IMR-90 (cell line): ENCODE measurements at regions not wholly inside any gene's neighbourhood (a gene's known extent, or its start where the extent isn't known, plus 50 kb on each side); places are given as distances from the start of the nearest gene placed in this dataset.

ENCODE experiments used
- ATAC-seq: fragments of 200-7000 bp; cut with Tn5 transposase; 2 replicates; pipeline ENCODE4 v1.9.1; 2020; ENCODE audit warnings: low read depth, mild to moderate bottlenecking, moderate library complexity
- BruUV-seq: library from RNA; stranded (reverse); fragments of 400-500 nt; replicated peaks from 2 replicates; lab custom pipeline; 2021; lab: Mats Ljungman, UMichigan
- CTCF ChIA-PET: fragments of 300-600 bp; formaldehyde crosslinking; extraction: SDS; loops from one replicate; lab custom pipeline; 2021; ENCODE audit warnings: antibody characterized with exemption; lab: Yijun Ruan, JAX
- POLR2A ChIA-PET: fragments of 300-600 bp; sonication (Branson Sonifier 250); formaldehyde crosslinking; loops from one replicate; lab custom pipeline; 2022; ENCODE audit warnings: antibody characterized with exemption; ENCODE audit not compliant: unreplicated experiment; lab: Charles Lee
- DNase-seq: peaks from one replicate; pipeline ENCODE4 v3.0.0; 2013
- H2AFZ ChIP-seq: replicated peaks from 2 replicates; pipeline ENCODE3; 2013; ENCODE audit warnings: low read length, mild to moderate bottlenecking; ENCODE audit not compliant: poor library complexity
- H2AK5ac ChIP-seq: 2 replicates; pipeline ENCODE4 v1.6.1; 2013; ENCODE audit warnings: low read depth, low read length, inconsistent platforms
- H2AK9ac ChIP-seq: replicated peaks from 2 replicates; pipeline ENCODE3; 2013; ENCODE audit warnings: mild to moderate bottlenecking, low read depth, low read length, moderate library complexity; ENCODE audit not compliant: poor library complexity
- H2BK120ac ChIP-seq: 2 replicates; pipeline ENCODE4 v1.6.1; 2013; ENCODE audit warnings: low read depth, low read length, inconsistent platforms
- H2BK15ac ChIP-seq: 3 replicates; pipeline ENCODE4 v1.6.1; 2013; ENCODE audit warnings: low read depth, low read length, inconsistent platforms
- H2BK20ac ChIP-seq: 2 replicates; pipeline ENCODE4 v1.6.1; 2013; ENCODE audit warnings: low read depth, mild to moderate bottlenecking, inconsistent platforms, low read length, moderate library complexity
- H2BK5ac ChIP-seq: 2 replicates; pipeline ENCODE4 v1.6.1; 2013; ENCODE audit warnings: mild to moderate bottlenecking, low read depth, low read length, inconsistent platforms; ENCODE audit not compliant: poor library complexity, severe bottlenecking
- H3K14ac ChIP-seq: replicated peaks from 2 replicates; pipeline ENCODE4 v1.6.1; 2013; ENCODE audit warnings: low read depth, low read length, inconsistent platforms
- H3K18ac ChIP-seq: 2 replicates; pipeline ENCODE4 v1.6.1; 2013; ENCODE audit warnings: low read depth, low read length, control low read depth
- H3K23ac ChIP-seq: 2 replicates; pipeline ENCODE4 v1.6.1; 2013; ENCODE audit warnings: low read depth, low read length, inconsistent platforms
- H3K27ac ChIP-seq: 2 replicates; pipeline ENCODE4 v1.5.1; 2013; ENCODE audit warnings: mild to moderate bottlenecking, control low read depth, low read length; ENCODE audit not compliant: insufficient read depth
- H3K27me3 ChIP-seq: 2 replicates; pipeline ENCODE4 v1.6.1; 2013; ENCODE audit warnings: low read length; ENCODE audit not compliant: control insufficient read depth, insufficient read depth
- H3K36me3 ChIP-seq: 2 replicates; pipeline ENCODE4 v1.6.1; 2013; ENCODE audit warnings: low read length, mixed read lengths; ENCODE audit not compliant: control insufficient read depth, insufficient read depth
- H3K4ac ChIP-seq: 2 replicates; pipeline ENCODE4 v1.6.1; 2013; ENCODE audit warnings: low read depth, low read length, inconsistent platforms
- H3K4me1 ChIP-seq: 2 replicates; pipeline ENCODE4 v1.6.1; 2013; ENCODE audit warnings: low read length, mixed read lengths; ENCODE audit not compliant: control insufficient read depth, insufficient read depth
- H3K4me2 ChIP-seq: 2 replicates; pipeline ENCODE4 v1.6.1; 2013; ENCODE audit warnings: low read depth, mild to moderate bottlenecking, control low read depth, low read length, moderate library complexity
- H3K4me3 ChIP-seq: 2 replicates; pipeline ENCODE4 v1.5.1; 2013; ENCODE audit warnings: low read depth, mild to moderate bottlenecking, control low read depth, low read length, moderate library complexity; ENCODE audit not compliant: insufficient read depth
- H3K56ac ChIP-seq: 2 replicates; pipeline ENCODE4 v1.6.1; 2013; ENCODE audit warnings: low read length, inconsistent platforms; ENCODE audit not compliant: insufficient read depth; ENCODE audit errors: extremely low read depth
- H3K79me1 ChIP-seq, 2 experiments: 2 replicates each; pipeline ENCODE4 v1.6.1; 2013; ENCODE audit warnings: low read length in 2 of 2, inconsistent platforms in 1 of 2, low read depth in 1 of 2
- H3K9ac ChIP-seq: 2 replicates; pipeline ENCODE4 v1.6.1; 2013; ENCODE audit warnings: low read depth, low read length, control low read depth
- H3K9me1 ChIP-seq: 2 replicates; pipeline ENCODE4 v1.6.1; 2013; ENCODE audit warnings: low read length, inconsistent platforms; ENCODE audit not compliant: insufficient read depth
- H3K9me3 ChIP-seq: 2 replicates; pipeline ENCODE4 v1.6.1; 2013; ENCODE audit warnings: low read length; ENCODE audit not compliant: control insufficient read depth, insufficient read depth
- H4K20me1 ChIP-seq: 2 replicates; pipeline ENCODE4 v1.6.1; 2013; ENCODE audit warnings: low read length, inconsistent platforms; ENCODE audit not compliant: insufficient read depth
- H4K5ac ChIP-seq: 2 replicates; pipeline ENCODE4 v1.6.1; 2013; ENCODE audit warnings: mild to moderate bottlenecking, low read depth, low read length, control low read depth
- H4K8ac ChIP-seq, 2 experiments: 2 replicates each; pipeline ENCODE4 v1.6.1; 2013; ENCODE audit warnings: low read depth in 2 of 2, low read length in 2 of 2, control low read depth in 1 of 2, inconsistent platforms in 1 of 2
- H4K91ac ChIP-seq: 2 replicates; pipeline ENCODE4 v1.6.1; 2013; ENCODE audit warnings: low read depth, low read length, inconsistent platforms; ENCODE audit not compliant: insufficient read depth
- CHD1 ChIP-seq: IDR thresholded peaks from 2 replicates; pipeline ENCODE4 v1.6.1; 2012; ENCODE audit warnings: low read depth, low read length, improper control_type of control experiment
- FOS ChIP-seq: fragments of 150-350 bp; IDR thresholded peaks from 2 replicates; pipeline ENCODE4 v1.6.1; 2016; ENCODE audit warnings: low read depth, low read length
- MAZ ChIP-seq: IDR thresholded peaks from 2 replicates; pipeline ENCODE4 v1.6.1; 2012; ENCODE audit warnings: low read depth, mild to moderate bottlenecking, low read length, improper control_type of control experiment, moderate library complexity, borderline replicate concordance
- MXI1 ChIP-seq: IDR thresholded peaks from 2 replicates; pipeline ENCODE4 v1.6.1; 2012; ENCODE audit warnings: low read depth, mild to moderate bottlenecking, low read length, moderate library complexity, borderline replicate concordance
- NFE2L2 ChIP-seq: fragments of 150-350 bp; IDR thresholded peaks from 2 replicates; pipeline ENCODE4 v1.6.1; 2016; ENCODE audit warnings: low read depth, mild to moderate bottlenecking, low read length
- POLR2A ChIP-seq: IDR thresholded peaks from 2 replicates; pipeline ENCODE4 v1.6.1; 2012; ENCODE audit warnings: mild to moderate bottlenecking, low read depth, low read length
- RAD21 ChIP-seq: IDR thresholded peaks from 2 replicates; pipeline ENCODE4 v1.6.1; 2012; ENCODE audit warnings: low read length, improper control_type of control experiment
- RCOR1 ChIP-seq: IDR thresholded peaks from 2 replicates; pipeline ENCODE4 v1.6.1; 2012; ENCODE audit warnings: mild to moderate bottlenecking, low read length, improper control_type of control experiment; ENCODE audit not compliant: insufficient replicate concordance
- RFX5 ChIP-seq: IDR thresholded peaks from 2 replicates; pipeline ENCODE4 v1.8.0; 2012; ENCODE audit warnings: low read depth, mild to moderate bottlenecking, low read length, moderate library complexity
- SMC3 ChIP-seq: fragments of 150-350 bp; IDR thresholded peaks from 2 replicates; pipeline ENCODE4 v1.6.1; 2016; ENCODE audit warnings: low read depth, mild to moderate bottlenecking, antibody characterized with exemption, low read length, moderate library complexity
- WGBS, 2 experiments: methylation state at CpG; one replicate each; pipeline versions ENCODE4 v1.1.5 to v1.1.7; 2013; ENCODE audit warnings: missing lambda C conversion rate in 2 of 2; ENCODE audit not compliant: insufficient read length in 1 of 2; ENCODE audit errors: extremely low coverage in 2 of 2; 5-methylcytosine and 5-hydroxymethylcytosine counted together
- dilution Hi-C: fragments of 300-500 bp; cut with HindIII; formaldehyde crosslinking; loops from one replicate; pipeline ENCODE4 v1.14.3; 2018; ENCODE audit warnings: low sequenced_read_pairs; ENCODE audit not compliant: unreplicated experiment
- in situ Hi-C: fragments of 300-500 bp; cut with MboI; formaldehyde crosslinking; loops from 3 replicates; pipeline ENCODE4 v1.14.3; 2019; ENCODE audit warnings: low sequenced_read_pairs, inconsistent platforms, mixed read lengths
- intact Hi-C: fragments of 100-400 bp; cut with micrococcal nuclease; formaldehyde crosslinking; loops from 2 replicates; pipeline ENCODE4 v1.10.0; 2022
- TF ChIP-seq, protein P1 (sequence below): fragments of 150-350 bp; IDR thresholded peaks from 2 replicates; pipeline ENCODE4 v1.6.1; 2016; ENCODE audit warnings: low read depth, mild to moderate bottlenecking, low read length, moderate library complexity, borderline replicate concordance

DNA sequence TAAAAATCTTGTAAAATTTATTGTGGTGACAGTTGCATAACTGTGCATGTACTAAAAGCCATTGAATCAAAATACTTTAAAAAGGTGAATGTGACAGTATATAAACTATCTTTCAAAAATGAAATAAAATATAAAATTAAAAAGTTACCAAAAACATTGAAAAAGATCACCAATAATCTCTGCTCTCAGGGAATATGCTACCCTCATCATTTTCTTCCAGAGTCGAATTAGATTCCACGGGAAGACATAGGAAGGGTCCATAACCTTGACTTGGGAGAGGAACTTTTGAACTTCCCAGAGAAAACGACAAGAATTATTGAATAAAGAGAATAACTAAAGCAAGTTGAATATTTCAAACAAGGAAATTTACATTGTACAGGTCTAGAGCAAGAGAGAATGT lies 649.5 kb downstream of the NUP35 start:
- Histone ChIP-seq H3K23ac (no peak overlapping the region), H3K4me3 (no peak overlapping the region), H3K27me3 (no peaks in the 10 kb centered on the region), H2BK20ac (no peak overlapping the region), H4K20me1 (no peaks in the 10 kb centered on the region), H4K8ac (no peak overlapping the region), H3K14ac (no peak overlapping the region), H3K4me2 (no peak overlapping the region), H3K9me3 (peaks cover 2% of the 10 kb centered on the region; the same call in 1 of the 2 replicates), H3K4ac (no peak overlapping the region), H3K56ac (no peak overlapping the region), H3K27ac (no peak overlapping the region), H2BK15ac (no peak overlapping the region), H3K36me3 (no peaks in the 10 kb centered on the region), H4K91ac (no peak overlapping the region), H3K18ac (no peak overlapping the region), H2BK5ac (no peak overlapping the region), H3K79me1 (no peaks in the 10 kb centered on the region), H4K5ac (no peak overlapping the region), H2AK5ac (no peak overlapping the region), H2AFZ (no peak overlapping the region), H2BK120ac (no peak overlapping the region), H3K9ac (no peak overlapping the region), H3K9me1 (no peaks in the 10 kb centered on the region), H3K4me1 (no peaks in the 10 kb centered on the region), H2AK9ac (no peak overlapping the region)
- TF ChIP-seq RCOR1 (no peak), RAD21 (no peak), MAZ (no peak), SMC3 (no peak), CHD1 (no peak), MXI1 (no peak), NFE2L2 (no peak), POLR2A (no peak), RFX5 (no peak), FOS (no peak)
- TF ChIP-seq, protein P1, sequence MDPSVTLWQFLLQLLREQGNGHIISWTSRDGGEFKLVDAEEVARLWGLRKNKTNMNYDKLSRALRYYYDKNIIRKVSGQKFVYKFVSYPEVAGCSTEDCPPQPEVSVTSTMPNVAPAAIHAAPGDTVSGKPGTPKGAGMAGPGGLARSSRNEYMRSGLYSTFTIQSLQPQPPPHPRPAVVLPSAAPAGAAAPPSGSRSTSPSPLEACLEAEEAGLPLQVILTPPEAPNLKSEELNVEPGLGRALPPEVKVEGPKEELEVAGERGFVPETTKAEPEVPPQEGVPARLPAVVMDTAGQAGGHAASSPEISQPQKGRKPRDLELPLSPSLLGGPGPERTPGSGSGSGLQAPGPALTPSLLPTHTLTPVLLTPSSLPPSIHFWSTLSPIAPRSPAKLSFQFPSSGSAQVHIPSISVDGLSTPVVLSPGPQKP: no peak
- in situ Hi-C loops: no loop called here
- BruUV-seq: no TSS peak
- ATAC-seq (no peak), DNase-seq (no peak)
- ChIA-PET POLR2A (no interaction called here), CTCF (no interaction called here)
- intact Hi-C loops: no loop called here
- dilution Hi-C loops: no loop called here
- WGBS, 2 experiments: no CpG with 5 or more reads among the region's 3 CpGs
